ENCODE measurements at regions not wholly inside any gene's neighbourhood (a gene's known extent, or its start where the extent isn't known, plus 50 kb on each side); places are given as distances from the start of the nearest gene placed in this dataset.

DNA sequence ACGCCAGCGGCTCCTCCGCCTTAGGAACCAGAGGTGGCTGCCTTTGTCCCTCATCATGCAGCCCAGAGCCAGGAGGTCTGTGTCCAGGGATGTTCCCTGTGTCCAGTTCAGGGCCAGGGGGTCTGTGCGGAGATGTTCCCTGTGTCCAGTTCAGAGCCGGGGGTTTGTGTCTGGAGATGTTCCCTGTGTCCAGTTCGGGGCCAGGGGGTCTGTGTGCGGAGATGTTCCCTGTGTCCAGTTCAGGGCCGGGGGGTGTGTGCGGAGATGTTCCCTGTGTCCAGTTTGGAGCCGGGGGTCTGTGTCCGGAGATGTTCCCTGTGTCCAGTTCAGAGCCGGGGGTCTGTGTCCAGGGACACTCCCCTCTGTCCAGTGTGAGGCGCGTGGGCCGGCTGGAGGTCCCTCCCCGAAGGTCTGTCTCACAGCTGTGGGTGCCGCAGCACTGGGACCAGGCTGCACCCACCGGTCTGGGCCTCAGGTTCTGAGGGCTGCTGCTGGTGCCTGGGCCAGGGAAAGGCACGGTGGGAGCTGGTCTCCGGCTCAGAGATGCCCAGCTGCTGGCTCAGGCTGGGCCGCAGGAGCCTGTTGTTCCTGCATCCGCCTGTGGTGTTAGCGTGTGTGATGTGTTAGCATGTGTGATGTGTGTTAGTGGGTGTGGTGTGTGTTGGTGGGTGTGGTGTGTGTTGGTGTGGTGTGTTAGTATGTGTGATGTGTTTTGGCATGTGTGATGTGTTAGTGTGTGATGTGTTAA is 67.9 kb upstream of the CFAP46 start:
- TF ChIP-seq, protein P1, sequence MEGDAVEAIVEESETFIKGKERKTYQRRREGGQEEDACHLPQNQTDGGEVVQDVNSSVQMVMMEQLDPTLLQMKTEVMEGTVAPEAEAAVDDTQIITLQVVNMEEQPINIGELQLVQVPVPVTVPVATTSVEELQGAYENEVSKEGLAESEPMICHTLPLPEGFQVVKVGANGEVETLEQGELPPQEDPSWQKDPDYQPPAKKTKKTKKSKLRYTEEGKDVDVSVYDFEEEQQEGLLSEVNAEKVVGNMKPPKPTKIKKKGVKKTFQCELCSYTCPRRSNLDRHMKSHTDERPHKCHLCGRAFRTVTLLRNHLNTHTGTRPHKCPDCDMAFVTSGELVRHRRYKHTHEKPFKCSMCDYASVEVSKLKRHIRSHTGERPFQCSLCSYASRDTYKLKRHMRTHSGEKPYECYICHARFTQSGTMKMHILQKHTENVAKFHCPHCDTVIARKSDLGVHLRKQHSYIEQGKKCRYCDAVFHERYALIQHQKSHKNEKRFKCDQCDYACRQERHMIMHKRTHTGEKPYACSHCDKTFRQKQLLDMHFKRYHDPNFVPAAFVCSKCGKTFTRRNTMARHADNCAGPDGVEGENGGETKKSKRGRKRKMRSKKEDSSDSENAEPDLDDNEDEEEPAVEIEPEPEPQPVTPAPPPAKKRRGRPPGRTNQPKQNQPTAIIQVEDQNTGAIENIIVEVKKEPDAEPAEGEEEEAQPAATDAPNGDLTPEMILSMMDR (IDR thresholded peaks at IDR 0.05), result no peak
- TF ChIP-seq JUNB (IDR thresholded peaks at IDR 0.05) (no peak), CHD2 (IDR thresholded peaks at IDR 0.05; ENCODE audit: low read length, partially characterized antibody) (no peak), SMC3 (IDR thresholded peaks at IDR 0.05) (no peak), ZNF302 (CRISPR knock-in tag; IDR thresholded peaks at IDR 0.05) (no peak), FOSL2 (IDR thresholded peaks at IDR 0.05) (no peak), FOSL2 (CRISPR knock-in tag; IDR thresholded peaks at IDR 0.05) (no peak), POLR2AphosphoS2 (conservative IDR thresholded peaks at IDR 0.05; ENCODE audit: low read length) (no peak), RCOR1 (IDR thresholded peaks at IDR 0.05; ENCODE audit: low read depth, low read length) (no peak), RARB (CRISPR knock-in tag; IDR thresholded peaks at IDR 0.05) (no peak)
- TF ChIP-seq, protein P2, sequence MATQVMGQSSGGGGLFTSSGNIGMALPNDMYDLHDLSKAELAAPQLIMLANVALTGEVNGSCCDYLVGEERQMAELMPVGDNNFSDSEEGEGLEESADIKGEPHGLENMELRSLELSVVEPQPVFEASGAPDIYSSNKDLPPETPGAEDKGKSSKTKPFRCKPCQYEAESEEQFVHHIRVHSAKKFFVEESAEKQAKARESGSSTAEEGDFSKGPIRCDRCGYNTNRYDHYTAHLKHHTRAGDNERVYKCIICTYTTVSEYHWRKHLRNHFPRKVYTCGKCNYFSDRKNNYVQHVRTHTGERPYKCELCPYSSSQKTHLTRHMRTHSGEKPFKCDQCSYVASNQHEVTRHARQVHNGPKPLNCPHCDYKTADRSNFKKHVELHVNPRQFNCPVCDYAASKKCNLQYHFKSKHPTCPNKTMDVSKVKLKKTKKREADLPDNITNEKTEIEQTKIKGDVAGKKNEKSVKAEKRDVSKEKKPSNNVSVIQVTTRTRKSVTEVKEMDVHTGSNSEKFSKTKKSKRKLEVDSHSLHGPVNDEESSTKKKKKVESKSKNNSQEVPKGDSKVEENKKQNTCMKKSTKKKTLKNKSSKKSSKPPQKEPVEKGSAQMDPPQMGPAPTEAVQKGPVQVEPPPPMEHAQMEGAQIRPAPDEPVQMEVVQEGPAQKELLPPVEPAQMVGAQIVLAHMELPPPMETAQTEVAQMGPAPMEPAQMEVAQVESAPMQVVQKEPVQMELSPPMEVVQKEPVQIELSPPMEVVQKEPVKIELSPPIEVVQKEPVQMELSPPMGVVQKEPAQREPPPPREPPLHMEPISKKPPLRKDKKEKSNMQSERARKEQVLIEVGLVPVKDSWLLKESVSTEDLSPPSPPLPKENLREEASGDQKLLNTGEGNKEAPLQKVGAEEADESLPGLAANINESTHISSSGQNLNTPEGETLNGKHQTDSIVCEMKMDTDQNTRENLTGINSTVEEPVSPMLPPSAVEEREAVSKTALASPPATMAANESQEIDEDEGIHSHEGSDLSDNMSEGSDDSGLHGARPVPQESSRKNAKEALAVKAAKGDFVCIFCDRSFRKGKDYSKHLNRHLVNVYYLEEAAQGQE (IDR thresholded peaks at IDR 0.05), result no peak
- TF ChIP-seq, protein P3, sequence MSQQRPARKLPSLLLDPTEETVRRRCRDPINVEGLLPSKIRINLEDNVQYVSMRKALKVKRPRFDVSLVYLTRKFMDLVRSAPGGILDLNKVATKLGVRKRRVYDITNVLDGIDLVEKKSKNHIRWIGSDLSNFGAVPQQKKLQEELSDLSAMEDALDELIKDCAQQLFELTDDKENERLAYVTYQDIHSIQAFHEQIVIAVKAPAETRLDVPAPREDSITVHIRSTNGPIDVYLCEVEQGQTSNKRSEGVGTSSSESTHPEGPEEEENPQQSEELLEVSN (IDR thresholded peaks at IDR 0.05; ENCODE audit: borderline replicate concordance, low read depth), result no peak

Measured in A549 (cell line).